HCT116 (cell line): ENCODE measurements at regions not wholly inside any gene's neighbourhood (a gene's known extent, or its start where the extent isn't known, plus 50 kb on each side); places are given as distances from the start of the nearest gene placed in this dataset.

Source experiments
- ATAC-seq: fragments of 200-7000 bp; cut with Tn5 transposase; 2 replicates; pipeline ENCODE4 v1.9.1; 2020; ENCODE audit warnings: mild to moderate bottlenecking, moderate library complexity
- BruUV-seq: library from RNA; stranded (reverse); fragments of 400-500 nt; replicated peaks from 2 replicates; lab custom pipeline; 2021; lab: Mats Ljungman, UMichigan
- CTCF ChIA-PET: fragments of 300-600 bp; sonication (Branson Sonifier 250); formaldehyde crosslinking; loops from one replicate; lab custom pipeline; 2021; ENCODE audit warnings: antibody characterized with exemption; lab: Charles Lee
- POLR2A ChIA-PET: fragments of 300-600, 350-600 bp; sonication (Branson Sonifier 250); formaldehyde crosslinking; loops from one replicate; lab custom pipeline; 2021; ENCODE audit warnings: antibody characterized with exemption; lab: Charles Lee
- RAD21 ChIA-PET, 2 experiments: fragments of 300-600 bp; sonication (Branson Sonifier 250); formaldehyde crosslinking; loops; one replicate each; lab custom pipeline; 2023; ENCODE audit warnings: low total read pairs in 2 of 2; ENCODE audit not compliant: uncharacterized antibody in 2 of 2, unreplicated experiment in 2 of 2, low non-redundant PET in 1 of 2; lab: Charles Lee
- DNase-seq: peaks from one replicate; pipeline ENCODE4 v3.0.0-alpha.2; 2010; ENCODE audit warnings: low read depth, low spot score
- H2AFZ ChIP-seq: fragments of 200-600 bp; shearing (Covaris generic), sonication (generic); 2 replicates; pipeline ENCODE4 v1.6.1; 2017; ENCODE audit warnings: low read depth, mixed run types, mixed read lengths, antibody characterized with exemption, low read length; ENCODE audit not compliant: poor library complexity, severe bottlenecking
- H3K27ac ChIP-seq: 2 replicates; pipeline ENCODE4 v1.5.1; 2012; ENCODE audit warnings: low read depth, low read length
- H3K27me3 ChIP-seq: fragments of 200-600 bp; sonication (generic); 2 replicates; pipeline ENCODE4 v1.6.1; 2016; ENCODE audit warnings: mixed run types, low read length, mixed read lengths; ENCODE audit not compliant: insufficient read depth
- H3K36me3 ChIP-seq, 2 experiments: fragments of 200-500 bp in 1 of 2; fragments of 200-600 bp in 1 of 2; sonication (Bioruptor generic) in 1 of 2; sonication (generic) in 1 of 2; 2 replicates each; pipeline versions ENCODE4 v1.5.1 to v1.6.1; 2014 to 2016; ENCODE audit warnings: low read length in 2 of 2, inconsistent platforms in 1 of 2, mixed read lengths in 1 of 2, mixed run types in 1 of 2; ENCODE audit not compliant: insufficient read depth in 2 of 2, control insufficient read depth in 1 of 2
- H3K4me1 ChIP-seq, 2 experiments: fragments of 200-600 bp in 1 of 2; sonication (generic) in 1 of 2; 2 replicates each; pipeline versions ENCODE4 v1.5.1 to v1.6.1; 2012 to 2017; ENCODE audit warnings: low read length in 2 of 2, inconsistent platforms in 1 of 2, mild to moderate bottlenecking in 1 of 2, mixed read lengths in 1 of 2, mixed run types in 1 of 2, moderate library complexity in 1 of 2; ENCODE audit not compliant: insufficient read depth in 2 of 2, control insufficient read depth in 1 of 2
- H3K4me2 ChIP-seq: fragments of 200-600 bp; sonication (generic); 2 replicates; pipeline ENCODE4 v1.6.1; 2017; ENCODE audit warnings: mixed run types, low read length, mixed read lengths
- H3K4me3 ChIP-seq, 2 experiments: fragments of 200-600 bp in 1 of 2; sonication (generic) in 1 of 2; replicated peaks in 1 of 2; 2 replicates each; pipeline ENCODE4 v1.5.1; 2011 to 2016; ENCODE audit warnings: low read length in 2 of 2, control low read depth in 1 of 2, low read depth in 1 of 2, mild to moderate bottlenecking in 1 of 2, mixed read lengths in 1 of 2, mixed run types in 1 of 2
- H3K79me2 ChIP-seq: fragments of 200-600 bp; sonication (generic); 2 replicates; pipeline ENCODE4 v1.6.1; 2017; ENCODE audit warnings: mild to moderate bottlenecking, mixed run types, low read length, moderate library complexity, mixed read lengths; ENCODE audit not compliant: insufficient read depth
- H3K9ac ChIP-seq: fragments of 200-600 bp; sonication (generic); 2 replicates; pipeline ENCODE4 v1.6.1; 2016; ENCODE audit warnings: low read length, mixed read lengths
- H3K9me2 ChIP-seq: fragments of 200-600 bp; sonication (generic), shearing (Covaris generic); 2 replicates; pipeline ENCODE4 v1.6.1; 2017; ENCODE audit warnings: mixed run types, mild to moderate bottlenecking, moderate library complexity; ENCODE audit not compliant: insufficient read depth
- H3K9me3 ChIP-seq, 2 experiments: fragments of 200-500 bp in 1 of 2; fragments of 200-600 bp in 1 of 2; sonication (Bioruptor generic) in 1 of 2; sonication (generic) in 1 of 2; 2 replicates each; pipeline ENCODE4 v1.6.1; 2014 to 2017; ENCODE audit warnings: low read length in 2 of 2, mixed read lengths in 2 of 2, inconsistent platforms in 1 of 2, low read depth in 1 of 2, mild to moderate bottlenecking in 1 of 2, mixed run types in 1 of 2, moderate library complexity in 1 of 2; ENCODE audit not compliant: control insufficient read depth in 1 of 2, insufficient read depth in 1 of 2
- H4K20me1 ChIP-seq: fragments of 200-600 bp; sonication (generic), shearing (Covaris generic); 2 replicates; pipeline ENCODE4 v1.6.1; 2017; ENCODE audit warnings: mixed run types, mild to moderate bottlenecking, moderate library complexity; ENCODE audit not compliant: insufficient read depth
- CBX3 ChIP-seq: IDR thresholded peaks from 2 replicates; pipeline ENCODE4 v1.6.1; 2012; ENCODE audit warnings: low read depth
- EGR1 ChIP-seq: IDR thresholded peaks from 2 replicates; pipeline ENCODE4 v1.6.1; 2012; ENCODE audit warnings: low read depth
- EZH2 ChIP-seq: fragments of 200-600 bp; sonication (generic); IDR thresholded peaks from 2 replicates; pipeline ENCODE4 v1.6.1; 2017; ENCODE audit warnings: antibody characterized with exemption, mixed run types
- FOSL1 ChIP-seq: IDR thresholded peaks from 2 replicates; pipeline ENCODE4 v1.6.1; 2012; ENCODE audit warnings: low read depth
- MAX ChIP-seq: IDR thresholded peaks from 2 replicates; pipeline ENCODE4 v1.6.1; 2012
- RAD21 ChIP-seq: IDR thresholded peaks from 2 replicates; pipeline ENCODE4 v1.6.1; 2012; ENCODE audit warnings: low read depth, mild to moderate bottlenecking
- SIN3A ChIP-seq: IDR thresholded peaks from 2 replicates; pipeline ENCODE4 v1.6.1; 2012; ENCODE audit warnings: low read depth
- SRF ChIP-seq: IDR thresholded peaks from 2 replicates; pipeline ENCODE4 v1.6.1; 2012; ENCODE audit warnings: low read depth
- YY1 ChIP-seq: IDR thresholded peaks from 2 replicates; pipeline ENCODE4 v1.6.1; 2011; ENCODE audit warnings: low read length, low read depth, moderate library complexity, mild to moderate bottlenecking; ENCODE audit not compliant: insufficient replicate concordance; ENCODE audit errors: extremely low read depth
- ZBTB33 ChIP-seq: IDR thresholded peaks from 2 replicates; pipeline ENCODE4 v1.6.1; 2011; ENCODE audit warnings: mild to moderate bottlenecking, low read length, moderate library complexity; ENCODE audit not compliant: insufficient replicate concordance; ENCODE audit errors: extremely low read depth
- ZFX ChIP-seq: fragments of 450-650 bp; IDR thresholded peaks from 2 replicates; pipeline ENCODE4 v1.6.1; 2017
- intact Hi-C: fragments of 100-400 bp; cut with micrococcal nuclease; formaldehyde crosslinking; loops from 2 replicates; pipeline ENCODE4 v1.10.0; 2022
- TF ChIP-seq, protein P1 (sequence below): IDR thresholded peaks from 2 replicates; pipeline ENCODE4 v1.6.1; 2012; ENCODE audit warnings: low read depth

GRCh38 chr1:22271847-22272801, 129.2 kb upstream of the WNT4 start:
- Histone ChIP-seq H3K79me2 (no peaks in the 10 kb centered on the region), H3K27ac (no peak overlapping the region), H4K20me1 (no peaks in the 10 kb centered on the region), H3K4me3 (no peak overlapping the region), H3K9ac (no peak overlapping the region), H2AFZ (no peak overlapping the region), H3K4me1 (peaks cover 8% of the 10 kb centered on the region in 2 experiments; a peak in 3 of 4 replicates), H3K9me3 (no peaks in the 10 kb centered on the region), H3K36me3 (no peaks in the 10 kb centered on the region), H3K27me3 (no peaks in the 10 kb centered on the region), H3K4me2 (no peak overlapping the region), H3K9me2 (no peaks in the 10 kb centered on the region)
- ATAC-seq (no peak), DNase-seq (no peak)
- CTCF ChIA-PET, result no interaction called here
- intact Hi-C loops, result no loop called here
- POLR2A ChIA-PET, result no interaction called here
- BruUV-seq, result no TSS peak
- TF ChIP-seq FOSL1 (no peak), SRF (no peak), EZH2 (no peak), CBX3 (no peak), ZFX (no peak), RAD21 (no peak), EGR1 (no peak), SIN3A (no peak), MAX (no peak), YY1 (no peak), ZBTB33 (no peak)
- TF ChIP-seq, protein P1, sequence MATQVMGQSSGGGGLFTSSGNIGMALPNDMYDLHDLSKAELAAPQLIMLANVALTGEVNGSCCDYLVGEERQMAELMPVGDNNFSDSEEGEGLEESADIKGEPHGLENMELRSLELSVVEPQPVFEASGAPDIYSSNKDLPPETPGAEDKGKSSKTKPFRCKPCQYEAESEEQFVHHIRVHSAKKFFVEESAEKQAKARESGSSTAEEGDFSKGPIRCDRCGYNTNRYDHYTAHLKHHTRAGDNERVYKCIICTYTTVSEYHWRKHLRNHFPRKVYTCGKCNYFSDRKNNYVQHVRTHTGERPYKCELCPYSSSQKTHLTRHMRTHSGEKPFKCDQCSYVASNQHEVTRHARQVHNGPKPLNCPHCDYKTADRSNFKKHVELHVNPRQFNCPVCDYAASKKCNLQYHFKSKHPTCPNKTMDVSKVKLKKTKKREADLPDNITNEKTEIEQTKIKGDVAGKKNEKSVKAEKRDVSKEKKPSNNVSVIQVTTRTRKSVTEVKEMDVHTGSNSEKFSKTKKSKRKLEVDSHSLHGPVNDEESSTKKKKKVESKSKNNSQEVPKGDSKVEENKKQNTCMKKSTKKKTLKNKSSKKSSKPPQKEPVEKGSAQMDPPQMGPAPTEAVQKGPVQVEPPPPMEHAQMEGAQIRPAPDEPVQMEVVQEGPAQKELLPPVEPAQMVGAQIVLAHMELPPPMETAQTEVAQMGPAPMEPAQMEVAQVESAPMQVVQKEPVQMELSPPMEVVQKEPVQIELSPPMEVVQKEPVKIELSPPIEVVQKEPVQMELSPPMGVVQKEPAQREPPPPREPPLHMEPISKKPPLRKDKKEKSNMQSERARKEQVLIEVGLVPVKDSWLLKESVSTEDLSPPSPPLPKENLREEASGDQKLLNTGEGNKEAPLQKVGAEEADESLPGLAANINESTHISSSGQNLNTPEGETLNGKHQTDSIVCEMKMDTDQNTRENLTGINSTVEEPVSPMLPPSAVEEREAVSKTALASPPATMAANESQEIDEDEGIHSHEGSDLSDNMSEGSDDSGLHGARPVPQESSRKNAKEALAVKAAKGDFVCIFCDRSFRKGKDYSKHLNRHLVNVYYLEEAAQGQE, result no peak
- RAD21 ChIA-PET, result no interaction called here
